Mesothelial cell of epicardium (in vitro differentiated cells): ENCODE measurements at regions not wholly inside any gene's neighbourhood (a gene's known extent, or its start where the extent isn't known, plus 50 kb on each side); places are given as distances from the start of the nearest gene placed in this dataset.

Source experiments
- DNase-seq, 2 experiments: peaks; one replicate each; pipeline ENCODE4 v3.0.0; 2021; ENCODE audit warnings: low spot score in 2 of 2; ENCODE audit not compliant: unreplicated experiment in 2 of 2
- H3K27ac Mint-ChIP-seq: 2 replicates; pipeline ENCODE4 v1.8.0; 2021; ENCODE audit warnings: mixed read lengths
- H3K27me3 Mint-ChIP-seq: 2 replicates; pipeline ENCODE4 v1.8.0; 2021; ENCODE audit warnings: low read depth, mixed read lengths
- H3K36me3 Mint-ChIP-seq: 2 replicates; pipeline ENCODE4 v1.8.0; 2021; ENCODE audit warnings: mixed read lengths
- H3K4me1 Mint-ChIP-seq: 2 replicates; pipeline ENCODE4 v1.8.0; 2021; ENCODE audit warnings: mixed read lengths
- H3K4me3 Mint-ChIP-seq: 2 replicates; pipeline ENCODE4 v1.8.0; 2021; ENCODE audit warnings: mild to moderate bottlenecking, moderate library complexity, mixed read lengths
- H3K9me3 Mint-ChIP-seq: 2 replicates; pipeline ENCODE4 v1.8.0; 2021; ENCODE audit warnings: mixed read lengths
- CTCF ChIP-seq: fragments of 200-600 bp; sonication (generic); IDR thresholded peaks from one replicate; pipeline ENCODE4 v1.5.0; 2021; ENCODE audit warnings: antibody characterized with exemption; ENCODE audit not compliant: unreplicated experiment

- H3K27me3 Mint-ChIP-seq, result peaks cover 4% of the 10 kb centered on the region
- H3K4me1 Mint-ChIP-seq, result no peaks in the 10 kb centered on the region
- no peaks in the 10 kb centered on the region for H3K36me3 Mint-ChIP-seq
- no peak overlapping the region for H3K27ac Mint-ChIP-seq
- no peak for TF ChIP-seq CTCF
- H3K4me3 Mint-ChIP-seq, result no peak overlapping the region
- H3K9me3 Mint-ChIP-seq, result no peaks in the 10 kb centered on the region
- DNase-seq, result no peak
These were observed 80.4 kb upstream of the MGMT start for GRCh38 chr10:129386415-129387257.

- no peak for TF ChIP-seq CTCF
- Mint-ChIP-seq H3K4me1 (no peaks in the 10 kb centered on the region), H3K27ac (no peak overlapping the region), H3K27me3 (peaks cover 4% of the 10 kb centered on the region), H3K36me3 (no peaks in the 10 kb centered on the region), H3K9me3 (no peaks in the 10 kb centered on the region), H3K4me3 (no peak overlapping the region)
- no peak for DNase-seq
These were observed 79.8 kb upstream of the MGMT start for GRCh38 chr10:129387258-129387525.

- DNase-seq, result no peak
- no peak overlapping the region for H3K4me3 Mint-ChIP-seq
- H3K27ac Mint-ChIP-seq, result no peak overlapping the region
- H3K36me3 Mint-ChIP-seq, result no peaks in the 10 kb centered on the region
- H3K9me3 Mint-ChIP-seq, result no peaks in the 10 kb centered on the region
- peaks cover 6% of the 10 kb centered on the region for H3K27me3 Mint-ChIP-seq
- H3K4me1 Mint-ChIP-seq, result no peaks in the 10 kb centered on the region
- no peak for TF ChIP-seq CTCF
These were observed 78.6 kb upstream of the MGMT start for GRCh38 chr10:129388435-129388834.

- Mint-ChIP-seq H3K9me3 (no peaks in the 10 kb centered on the region), H3K4me1 (no peaks in the 10 kb centered on the region), H3K27me3 (peaks cover 8% of the 10 kb centered on the region), H3K36me3 (no peaks in the 10 kb centered on the region), H3K27ac (no peak overlapping the region), H3K4me3 (no peak overlapping the region)
- TF ChIP-seq CTCF, result no peak
- no peak for DNase-seq
These were observed 77.8 kb upstream of the MGMT start for GRCh38 chr10:129389194-129389593.

- peaks cover 8% of the 10 kb centered on the region for H3K27me3 Mint-ChIP-seq
- H3K4me1 Mint-ChIP-seq, result no peaks in the 10 kb centered on the region
- no peak overlapping the region for H3K4me3 Mint-ChIP-seq
- DNase-seq, result no peak
- TF ChIP-seq CTCF, result no peak
- H3K27ac Mint-ChIP-seq, result no peak overlapping the region
- no peaks in the 10 kb centered on the region for H3K36me3 Mint-ChIP-seq
- no peaks in the 10 kb centered on the region for H3K9me3 Mint-ChIP-seq
These were observed 76.9 kb upstream of the MGMT start for GRCh38 chr10:129390147-129390546.

GRCh38 chr10:129390726-129391125, 76.3 kb upstream of the MGMT start:
- H3K27ac Mint-ChIP-seq, result no peak overlapping the region
- H3K4me3 Mint-ChIP-seq, result no peak overlapping the region
- peaks cover 5% of the 10 kb centered on the region for H3K27me3 Mint-ChIP-seq
- H3K9me3 Mint-ChIP-seq, result no peaks in the 10 kb centered on the region
- no peak for DNase-seq
- H3K36me3 Mint-ChIP-seq, result no peaks in the 10 kb centered on the region
- no peaks in the 10 kb centered on the region for H3K4me1 Mint-ChIP-seq
- TF ChIP-seq CTCF, result no peak
